ENCODE measurements at regions not wholly inside any gene's neighbourhood (a gene's known extent, or its start where the extent isn't known, plus 50 kb on each side); places are given as distances from the start of the nearest gene placed in this dataset.
"Not testable (repeated sequence)": the region's sequence is repeated elsewhere in the genome, so short reads cannot be mapped to it uniquely, and the experiment has no call there.

GRCh38 chr4:14348506-14348905 lies 653.8 kb upstream of the CPEB2 start:
- intact Hi-C loops (cut with DNase I): no loop called here
- TF ChIP-seq CTCF (IDR thresholded peaks at IDR 0.05) (no peak), POLR2AphosphoS5 (IDR thresholded peaks at IDR 0.05) (no peak), POLR2A (IDR thresholded peaks at IDR 0.05) (no peak)
- Histone ChIP-seq H3K4me1 (replicated peaks) (no peaks in the 10 kb centered on the region), H3K27ac (no peak overlapping the region), H3K27me3 (replicated peaks; ENCODE audit: insufficient read depth) (no peaks in the 10 kb centered on the region), H3K9me3 (no peaks in the 10 kb centered on the region), H3K4me3 (no peak overlapping the region), H3K36me3 (no peaks in the 10 kb centered on the region)
- 73% methylated on average over 2 of the region's 2 CpGs for WGBS
- DNase-seq (ENCODE audit: low spot score): no peak

- H3K27ac ChIP-seq; H3K27me3 ChIP-seq (replicated peaks; ENCODE audit: insufficient read depth); DNase-seq (ENCODE audit: low spot score); H3K9me3 ChIP-seq; H3K4me1 ChIP-seq (replicated peaks); H3K4me3 ChIP-seq; H3K36me3 ChIP-seq; intact Hi-C loops (cut with DNase I): not testable (repeated sequence)
- WGBS: 93% methylated on average over 34 of the region's 34 CpGs
These were observed 643.6 kb upstream of the CPEB2 start for GRCh38 chr4:14358544-14359160.

GRCh38 chr4:14359991-14360390 lies 642.3 kb upstream of the CPEB2 start:
- Histone ChIP-seq H3K9me3 (no peaks in the 10 kb centered on the region), H3K36me3 (no peaks in the 10 kb centered on the region), H3K4me1 (replicated peaks) (no peaks in the 10 kb centered on the region), H3K4me3 (no peak overlapping the region), H3K27me3 (replicated peaks; ENCODE audit: insufficient read depth) (no peaks in the 10 kb centered on the region), H3K27ac (no peak overlapping the region)
- 62% methylated on average over 4 of the region's 4 CpGs for WGBS
- TF ChIP-seq CTCF (IDR thresholded peaks at IDR 0.05): no peak
- TF ChIP-seq POLR2A (IDR thresholded peaks at IDR 0.05): no peak
- no peak for TF ChIP-seq POLR2AphosphoS5 (IDR thresholded peaks at IDR 0.05)
- intact Hi-C loops (cut with DNase I): no loop called here
- no peak for DNase-seq (ENCODE audit: low spot score)

- Histone ChIP-seq H3K36me3 (no peaks in the 10 kb centered on the region), H3K9me3 (no peaks in the 10 kb centered on the region), H3K27me3 (replicated peaks; ENCODE audit: insufficient read depth) (no peaks in the 10 kb centered on the region), H3K27ac (no peak overlapping the region), H3K4me3 (no peak overlapping the region), H3K4me1 (replicated peaks) (no peaks in the 10 kb centered on the region)
- intact Hi-C loops (cut with DNase I): no loop called here
- WGBS: 74% methylated on average over 3 of the region's 3 CpGs
- DNase-seq (ENCODE audit: low spot score): no peak
- TF ChIP-seq POLR2A (IDR thresholded peaks at IDR 0.05) (no peak), CTCF (IDR thresholded peaks at IDR 0.05) (no peak), POLR2AphosphoS5 (IDR thresholded peaks at IDR 0.05) (no peak)
These were observed 641.2 kb upstream of the CPEB2 start for GRCh38 chr4:14361084-14361483.

GRCh38 chr4:14362385-14362784 lies 639.9 kb upstream of the CPEB2 start:
- Histone ChIP-seq H3K9me3 (no peaks in the 10 kb centered on the region), H3K4me3 (no peak overlapping the region), H3K4me1 (replicated peaks) (no peaks in the 10 kb centered on the region), H3K36me3 (no peaks in the 10 kb centered on the region), H3K27me3 (replicated peaks; ENCODE audit: insufficient read depth) (no peaks in the 10 kb centered on the region), H3K27ac (no peak overlapping the region)
- intact Hi-C loops (cut with DNase I): no loop called here
- no peak for DNase-seq (ENCODE audit: low spot score)
- no peak for TF ChIP-seq POLR2A (IDR thresholded peaks at IDR 0.05)
- TF ChIP-seq POLR2AphosphoS5 (IDR thresholded peaks at IDR 0.05): no peak
- TF ChIP-seq CTCF (IDR thresholded peaks at IDR 0.05): no peak
